ENCODE measurements at regions not wholly inside any gene's neighbourhood (a gene's known extent, or its start where the extent isn't known, plus 50 kb on each side); places are given as distances from the start of the nearest gene placed in this dataset.
A peak's percentile ranks its signal among the peaks of the same experiment; 100 is the strongest.
"Not testable (repeated sequence)": the region's sequence is repeated elsewhere in the genome, so short reads cannot be mapped to it uniquely, and the experiment has no call there.

DNA sequence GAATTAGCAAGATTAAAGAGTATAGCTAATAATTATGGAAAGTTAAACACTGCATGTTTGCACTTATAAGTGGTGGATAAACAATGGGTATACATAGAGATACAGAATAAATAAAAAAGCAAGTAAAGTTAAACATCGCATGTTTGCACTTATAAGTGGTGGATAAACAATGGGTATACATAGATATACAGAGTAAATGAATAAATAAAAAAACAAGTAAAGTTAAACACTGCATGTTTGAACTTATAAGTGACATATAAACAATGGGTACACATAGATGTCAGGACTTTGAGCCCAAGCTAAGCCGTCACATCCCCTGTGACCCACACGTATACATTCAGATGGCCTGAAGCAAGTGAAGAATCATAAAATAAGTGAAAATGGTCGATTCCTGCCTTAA, 1533.3 kb upstream of the SPRY2 start:
- DNase-seq, result no peak

DNA sequence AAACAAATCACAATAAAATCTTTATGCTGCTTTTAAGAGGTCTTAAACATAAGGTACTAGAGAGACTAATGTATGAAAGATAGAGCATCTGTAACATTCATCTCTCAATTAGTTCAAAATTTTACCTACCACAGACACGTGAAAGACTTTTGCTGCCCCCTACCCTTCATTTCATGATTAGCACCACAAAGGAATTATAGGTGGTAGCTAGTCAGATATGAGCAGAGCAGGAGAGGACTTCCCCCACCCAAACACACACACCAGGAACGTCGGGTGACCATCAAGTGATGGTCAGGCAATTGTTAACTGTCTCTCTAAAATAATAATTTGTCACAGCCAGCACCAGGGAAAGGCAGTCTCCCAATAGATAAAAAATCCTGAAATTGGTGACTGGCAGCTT, 1531.7 kb upstream of the SPRY2 start:
- DNase-seq, result peak in 1 of 58 donors; percentile 0

DNA sequence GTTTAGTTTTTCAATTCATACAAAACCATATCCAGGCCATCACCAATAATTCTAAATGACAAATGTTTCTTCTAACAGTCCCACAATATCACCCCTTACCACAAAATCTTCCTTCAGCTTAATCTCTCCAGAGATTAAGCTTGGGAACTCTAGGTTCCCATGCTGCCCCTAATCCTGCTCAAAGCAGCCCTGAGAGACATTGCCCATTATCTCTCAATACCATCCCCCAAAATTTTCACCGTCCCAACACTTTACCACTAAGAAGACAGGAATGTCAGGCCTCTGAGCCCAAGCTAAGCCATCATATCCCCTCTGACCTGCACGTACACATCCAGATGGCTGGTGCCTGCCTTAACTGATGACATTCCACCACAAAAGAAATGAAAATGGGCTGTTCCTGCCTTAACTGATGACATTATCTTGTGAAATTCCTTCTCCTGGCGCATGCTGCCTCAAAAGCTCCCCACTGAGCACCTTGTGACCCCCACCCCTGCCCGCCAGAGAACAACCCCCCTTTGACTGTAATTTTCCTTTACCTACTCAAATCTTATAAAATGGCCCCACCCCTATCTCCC, 1530.9 kb upstream of the SPRY2 start:
- not testable (repeated sequence) for DNase-seq

DNA sequence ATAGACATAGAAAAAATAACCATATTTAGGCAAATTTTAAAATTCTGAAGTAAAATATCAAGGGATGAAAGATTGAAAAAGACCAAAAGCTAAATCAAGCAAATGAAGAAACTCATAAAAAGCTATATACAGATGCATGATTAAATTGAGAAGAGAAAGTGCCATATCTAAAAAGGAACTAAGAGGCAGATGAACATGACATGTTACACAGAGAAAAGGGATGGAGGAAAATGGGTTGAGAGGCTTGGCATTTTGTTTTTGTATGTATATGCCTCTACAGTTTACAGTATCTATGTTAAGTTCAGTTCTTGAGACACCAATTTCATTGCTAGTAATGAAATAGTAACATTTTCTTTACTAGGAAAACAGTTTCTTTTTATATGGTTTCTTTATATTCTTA, 1507.4 kb upstream of the SPRY2 start:
- no peak for DNase-seq

DNA sequence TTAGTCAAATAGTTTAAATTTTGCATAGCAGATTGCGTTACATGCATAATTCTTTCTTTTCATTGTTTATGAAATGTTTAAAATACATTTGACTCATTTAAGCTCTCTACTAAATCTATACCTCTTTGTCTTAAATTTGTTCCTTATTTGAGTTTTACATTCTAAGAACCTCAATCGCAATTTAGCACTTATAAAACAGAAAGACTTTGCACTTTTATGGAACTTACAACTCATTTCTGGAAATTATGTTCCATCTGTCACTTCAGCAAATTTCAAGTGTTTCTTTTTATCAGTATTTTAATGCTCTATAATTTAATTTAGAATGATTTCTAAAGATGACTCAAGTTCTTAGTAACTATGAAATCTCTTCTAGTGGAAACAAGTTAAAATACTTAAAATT, 1505.8 kb upstream of the SPRY2 start:
- no peak for DNase-seq

DNA sequence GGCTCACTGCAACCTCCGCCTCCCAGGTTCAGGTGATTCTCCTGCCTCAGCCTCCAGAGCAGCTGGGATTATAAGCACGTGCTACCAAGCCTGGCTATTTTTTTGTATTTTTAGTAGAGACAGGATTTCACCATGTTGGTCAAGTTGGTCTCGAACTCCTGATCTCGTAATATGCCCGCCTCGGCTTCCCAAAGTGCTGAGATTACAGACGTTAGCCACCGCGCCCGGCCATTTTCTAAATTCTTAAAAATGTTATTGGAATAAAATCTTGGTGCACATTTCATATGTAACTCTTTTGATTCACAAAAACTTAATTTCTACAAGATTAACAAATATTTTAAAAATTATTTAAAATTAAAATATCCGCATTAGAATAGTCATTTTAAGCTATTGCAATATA, 1480.3 kb upstream of the SPRY2 start:
- DNase-seq, result no peak

DNA sequence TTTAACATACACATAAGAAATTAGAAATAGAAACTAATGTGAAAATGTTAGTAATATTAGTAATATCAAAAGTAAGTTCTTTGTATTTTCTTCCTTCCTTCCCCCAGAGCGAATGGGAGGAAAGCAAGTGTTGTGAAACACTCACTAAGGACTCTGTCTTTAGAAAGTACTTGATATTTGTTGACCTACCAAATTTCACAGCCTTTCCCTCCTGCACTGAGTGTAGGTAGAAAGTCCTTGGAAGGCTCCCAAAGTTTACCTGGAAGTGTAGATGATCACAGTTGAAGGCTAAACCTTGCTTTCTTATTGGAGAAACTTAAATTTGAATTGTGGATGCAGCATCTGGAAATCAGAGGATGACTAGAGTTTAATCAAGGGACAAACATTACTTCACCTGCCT, 1459.5 kb upstream of the SPRY2 start:
- no peak for DNase-seq

DNA sequence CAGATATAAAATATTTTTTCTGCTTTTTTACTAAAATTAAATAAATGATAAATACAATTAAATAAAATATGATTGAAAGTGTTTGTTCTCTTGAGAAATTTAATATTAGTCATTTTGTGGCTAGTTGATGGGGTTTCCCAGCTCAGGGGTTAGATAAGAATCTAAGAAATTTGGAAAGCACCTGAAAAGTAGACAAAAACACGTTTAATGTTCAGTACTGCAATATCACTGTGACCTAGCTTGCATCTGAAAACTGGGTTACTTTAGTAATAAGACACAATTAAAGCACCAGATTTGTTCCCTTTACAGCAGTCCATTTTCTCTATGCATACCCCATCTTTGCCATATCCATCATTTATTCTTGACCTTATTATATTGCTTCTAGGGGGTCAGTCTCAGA, 1454.8 kb upstream of the SPRY2 start:
- DNase-seq, result no peak

DNA sequence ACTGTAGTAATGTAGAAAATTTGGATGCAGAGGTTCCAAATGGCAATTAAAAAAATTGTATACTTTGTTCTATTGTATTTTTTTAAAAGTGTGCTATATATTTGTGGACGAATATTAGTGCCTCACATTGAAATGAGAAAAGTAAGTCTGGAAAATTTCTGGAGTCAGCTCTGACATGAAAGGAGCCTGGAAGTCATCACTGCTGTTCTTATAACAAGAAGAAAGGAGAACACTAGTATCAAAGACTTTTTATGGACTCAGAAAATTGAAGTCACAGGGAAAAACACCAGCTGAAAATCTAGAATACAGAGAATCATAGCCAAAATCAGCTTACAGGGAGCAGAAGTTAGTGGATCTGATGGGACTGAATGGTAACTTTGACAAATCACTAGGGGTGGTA, 1450.7 kb upstream of the SPRY2 start:
- DNase-seq, result no peak

DNA sequence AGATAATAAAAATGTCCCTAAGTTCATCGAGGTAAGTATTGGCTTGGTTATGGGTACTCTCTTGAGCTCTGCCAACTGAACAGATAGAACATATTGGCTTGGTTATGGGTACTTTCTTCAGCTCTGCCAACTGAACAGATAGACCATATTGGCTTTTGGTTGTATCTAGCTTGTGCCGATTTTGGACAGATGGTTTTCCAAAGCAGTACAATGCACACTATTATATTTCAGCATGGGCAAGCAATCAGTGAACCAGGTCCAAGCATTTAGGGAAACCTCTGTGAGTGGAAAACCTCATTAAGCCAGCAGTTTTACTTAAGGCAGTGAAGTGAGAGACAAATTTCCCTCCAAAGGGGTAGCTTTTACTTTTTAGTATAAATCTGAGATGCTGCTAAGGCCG, 1440.5 kb upstream of the SPRY2 start:
- no peak for DNase-seq

DNA sequence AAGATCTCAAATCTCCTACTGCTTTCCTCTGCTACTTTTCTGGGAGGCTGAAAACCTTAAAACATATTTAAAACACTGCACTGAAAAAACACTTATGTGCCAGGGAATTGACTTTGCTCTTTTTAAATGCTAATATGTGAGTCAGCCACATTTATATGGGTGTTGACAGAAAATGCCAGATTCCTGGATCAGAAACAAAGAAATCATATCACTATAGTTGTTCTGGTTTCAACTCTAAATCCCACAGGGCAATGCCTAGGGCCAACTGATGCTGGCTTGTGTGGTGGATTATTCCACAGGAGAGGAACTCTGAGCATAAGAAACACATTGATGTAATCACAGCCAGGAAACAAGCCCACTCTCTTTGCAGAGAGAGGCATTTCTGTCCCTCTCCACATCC, 1439.0 kb upstream of the SPRY2 start:
- DNase-seq, result peak in 1 of 58 donors; percentile 0

DNA sequence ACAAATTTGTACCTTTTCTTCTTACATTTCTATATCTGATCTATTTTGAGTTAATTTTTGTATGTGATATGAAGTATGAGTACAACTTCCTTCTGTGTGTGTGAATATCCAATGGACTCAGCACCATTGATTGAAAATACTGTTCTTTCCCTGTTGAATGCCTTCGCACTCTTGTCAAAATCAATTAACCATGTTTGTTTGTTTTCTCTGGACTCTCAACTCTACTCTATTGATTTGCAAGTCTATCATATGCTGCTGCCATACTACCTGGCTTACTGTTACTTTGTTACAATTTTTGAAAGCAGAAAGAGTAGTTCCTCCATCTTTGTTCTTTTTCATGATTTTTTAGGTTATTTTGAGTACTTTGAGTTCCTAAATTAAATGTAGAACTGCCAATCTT, 1437.4 kb upstream of the SPRY2 start:
- no peak for DNase-seq

DNA sequence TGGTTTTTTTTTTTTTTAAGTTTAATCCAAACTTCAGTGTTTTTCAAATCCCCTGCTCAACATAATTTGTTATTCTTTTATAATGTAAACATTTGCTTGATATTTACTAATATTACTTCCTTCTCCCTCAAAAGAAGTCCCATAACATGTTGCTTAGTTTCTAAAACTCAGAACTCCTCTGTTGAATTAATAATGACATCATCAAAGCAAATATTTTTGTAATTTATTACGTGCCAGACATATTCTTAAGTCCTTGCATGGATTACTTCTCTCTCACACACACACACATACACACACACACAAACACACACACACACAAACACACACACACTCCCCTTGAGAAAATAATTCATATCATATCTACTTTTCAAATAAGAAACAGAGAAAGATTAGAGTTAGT, 1432.3 kb upstream of the SPRY2 start:
- DNase-seq, result no peak

DNA sequence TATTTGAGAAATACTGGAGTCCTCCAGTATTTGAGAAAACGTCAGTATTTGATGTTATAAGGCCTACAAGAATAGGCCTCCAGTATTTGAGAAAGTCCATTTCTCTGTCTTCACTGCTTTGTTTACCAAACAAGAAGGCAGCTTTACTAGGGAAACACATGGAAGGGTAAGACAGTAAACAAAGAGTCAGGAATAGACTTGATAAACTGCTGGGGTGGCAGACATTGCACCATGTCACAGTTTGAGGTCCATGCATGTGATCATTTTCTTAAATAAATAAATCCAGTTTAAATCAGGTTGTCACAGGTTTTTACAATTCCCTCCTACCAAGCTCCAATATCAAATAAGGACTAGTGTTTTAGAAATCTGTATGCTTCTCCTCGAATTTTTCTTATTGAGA, 1431.0 kb upstream of the SPRY2 start:
- DNase-seq, result no peak

DNA sequence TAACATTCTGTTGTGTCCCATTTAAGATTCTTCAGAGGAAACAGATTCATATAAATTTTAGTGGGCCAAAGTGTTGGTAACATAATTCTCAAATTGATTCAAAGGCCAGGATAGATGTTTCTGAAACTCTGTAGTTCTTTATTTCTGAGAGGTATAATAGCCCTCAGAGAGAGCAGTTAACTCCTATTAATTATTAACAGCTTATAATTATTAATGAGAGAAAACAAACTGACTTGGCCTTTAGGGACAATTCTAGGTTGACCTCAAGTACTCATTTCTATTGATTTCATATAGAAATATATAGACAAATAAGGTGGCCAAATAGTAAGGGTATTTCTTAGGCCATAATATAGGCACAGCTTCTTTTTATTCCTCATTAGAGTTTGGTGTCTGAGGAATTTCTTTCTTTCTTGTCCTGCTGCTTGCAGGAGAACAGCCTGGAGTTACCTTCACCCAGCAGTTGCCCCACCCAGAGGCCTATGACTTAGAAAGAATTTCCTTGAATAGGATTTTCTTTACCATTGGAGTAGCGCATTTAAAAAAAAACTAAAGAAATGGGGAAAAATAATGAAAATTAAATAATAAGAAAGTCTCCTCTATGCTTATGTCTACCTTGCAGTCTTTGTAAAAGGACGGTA, 1430.1 kb upstream of the SPRY2 start:
- no peak for DNase-seq

DNA sequence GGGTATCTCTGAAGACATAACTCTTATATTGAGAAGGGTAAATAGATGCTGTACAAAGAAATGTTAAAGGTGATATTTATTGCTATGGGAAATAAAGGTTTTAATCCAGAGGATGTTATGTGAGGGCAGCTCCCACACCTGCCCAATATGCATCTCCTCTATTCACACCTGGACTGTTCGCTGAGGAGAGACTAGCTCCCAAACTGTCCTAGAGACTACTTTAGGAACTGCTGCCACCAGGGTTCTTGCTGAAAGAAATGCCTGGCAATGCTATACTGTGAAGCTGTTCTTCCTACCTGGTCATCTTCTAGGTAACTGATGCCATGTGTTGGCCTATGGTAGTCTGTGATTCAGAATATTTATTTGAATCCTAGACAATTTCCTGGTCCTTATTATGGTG, 1421.5 kb upstream of the SPRY2 start:
- DNase-seq, result no peak

DNA sequence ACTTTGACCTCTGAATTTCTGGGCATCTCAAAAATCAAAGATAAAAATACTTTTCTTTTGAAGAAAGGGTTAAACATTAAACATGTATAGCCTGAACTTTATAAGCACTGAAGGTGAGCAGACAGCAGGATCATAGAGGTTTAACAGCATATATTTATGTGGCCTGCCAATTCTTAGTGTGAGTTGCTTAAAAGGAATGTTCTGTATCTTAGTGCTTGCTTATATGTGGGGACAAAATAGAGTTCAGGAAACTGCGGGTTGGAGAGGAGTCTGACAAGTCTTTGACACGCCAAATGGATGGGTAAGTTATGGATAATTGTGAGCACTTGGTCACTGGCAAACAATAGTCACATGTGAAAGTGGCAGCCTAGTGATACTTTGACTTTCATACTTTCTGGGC, 1419.4 kb upstream of the SPRY2 start:
- DNase-seq, result no peak

DNA sequence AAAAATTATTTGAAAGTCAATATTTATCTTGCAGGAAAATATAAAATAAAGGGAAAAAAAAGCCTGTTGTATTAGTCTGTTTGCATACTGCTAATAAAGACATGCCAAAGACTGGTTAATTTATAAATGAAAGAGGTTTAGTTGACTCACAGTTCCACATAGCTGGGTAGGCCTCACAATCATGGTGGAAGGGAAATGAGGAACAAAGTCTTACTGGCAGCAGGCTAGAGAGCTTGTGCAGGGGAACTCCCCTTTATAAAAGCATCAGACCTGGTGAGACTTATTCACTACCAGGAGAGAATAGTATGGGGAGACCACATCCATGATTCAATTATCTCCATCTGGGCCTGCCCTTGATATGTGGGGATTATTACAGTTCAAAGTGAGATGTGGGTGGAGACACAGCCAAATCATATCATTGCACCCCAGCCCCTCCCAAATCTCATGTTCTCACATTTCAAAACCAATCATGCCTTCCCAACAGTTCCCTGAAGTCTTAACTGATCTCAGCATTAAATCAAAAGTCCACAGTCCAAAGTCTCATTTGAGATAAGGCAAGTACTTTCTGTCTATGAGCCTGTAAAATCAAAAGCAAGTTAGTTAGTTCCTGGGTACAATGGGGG, 1416.5 kb upstream of the SPRY2 start:
- no peak for DNase-seq

DNA sequence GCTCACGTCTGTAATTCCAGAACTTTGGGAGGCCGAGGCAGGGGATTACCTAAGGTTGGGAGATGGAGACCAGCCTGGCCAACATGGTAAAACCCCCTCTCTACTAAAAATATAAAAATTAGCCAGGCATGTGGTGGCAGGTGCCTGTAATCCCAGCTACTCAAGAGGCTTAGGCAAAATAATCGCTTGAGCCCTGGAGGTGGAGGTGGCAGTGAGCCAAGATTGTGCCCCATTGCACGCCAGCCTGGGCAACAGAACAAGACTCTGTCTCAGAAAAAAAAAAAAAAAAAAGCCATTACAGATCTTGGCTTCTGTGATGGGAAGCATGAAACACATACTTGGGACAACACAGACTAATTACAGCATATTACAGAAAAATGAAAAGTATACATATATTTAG, 1404.5 kb upstream of the SPRY2 start:
- DNase-seq, result no peak

DNA sequence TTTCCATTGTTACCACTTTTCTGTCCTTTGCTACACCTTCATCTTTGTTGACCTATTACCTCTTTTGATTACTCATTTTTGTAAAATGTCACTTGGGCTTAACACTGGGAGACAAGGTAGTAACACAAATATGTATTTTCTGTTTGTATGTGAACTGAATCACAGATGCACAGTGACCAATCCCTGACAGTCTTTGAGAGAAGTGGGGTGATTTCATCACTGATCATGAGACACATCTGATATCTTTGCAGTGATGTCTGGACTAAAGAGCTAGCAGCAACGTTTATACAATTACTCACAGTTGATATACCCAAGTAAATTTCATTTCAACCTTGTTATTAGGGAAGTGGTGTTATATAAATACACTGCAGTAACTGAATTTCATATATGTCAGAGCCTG, 1397.4 kb upstream of the SPRY2 start:
- DNase-seq, result no peak

DNA sequence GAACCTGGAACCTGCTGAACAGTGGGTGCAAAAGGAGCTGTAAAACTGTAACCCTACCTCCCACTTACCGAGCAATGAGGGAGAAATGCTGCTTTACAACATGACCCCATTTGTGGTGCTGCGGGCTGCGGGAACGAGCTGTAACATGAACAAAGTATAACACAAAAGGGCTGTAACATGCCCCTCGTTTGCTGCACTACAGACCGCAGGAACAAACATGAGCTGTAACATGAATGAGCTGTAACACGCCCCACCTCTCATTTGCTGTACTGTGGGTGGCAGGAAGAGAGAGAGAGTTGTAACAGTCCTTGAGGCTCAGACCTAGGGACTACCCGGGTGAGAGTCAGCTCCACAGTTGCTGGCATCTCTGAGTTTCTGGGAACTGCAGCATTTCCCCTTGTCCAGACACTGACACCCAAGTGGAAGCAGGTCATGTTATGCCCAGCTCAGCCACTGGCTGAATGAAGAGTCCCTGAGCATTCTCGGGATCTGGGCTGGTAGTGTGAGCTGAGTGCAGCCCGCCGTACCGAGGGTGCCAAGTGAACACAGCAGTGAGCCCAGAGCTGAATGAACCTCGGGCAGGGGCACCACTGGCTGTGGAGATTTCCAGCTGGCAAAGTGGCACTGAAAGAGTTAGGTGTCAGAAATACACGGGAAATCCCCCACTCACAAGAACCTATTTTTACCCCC, 1385.3 kb upstream of the SPRY2 start:
- DNase-seq, result no peak

DNA sequence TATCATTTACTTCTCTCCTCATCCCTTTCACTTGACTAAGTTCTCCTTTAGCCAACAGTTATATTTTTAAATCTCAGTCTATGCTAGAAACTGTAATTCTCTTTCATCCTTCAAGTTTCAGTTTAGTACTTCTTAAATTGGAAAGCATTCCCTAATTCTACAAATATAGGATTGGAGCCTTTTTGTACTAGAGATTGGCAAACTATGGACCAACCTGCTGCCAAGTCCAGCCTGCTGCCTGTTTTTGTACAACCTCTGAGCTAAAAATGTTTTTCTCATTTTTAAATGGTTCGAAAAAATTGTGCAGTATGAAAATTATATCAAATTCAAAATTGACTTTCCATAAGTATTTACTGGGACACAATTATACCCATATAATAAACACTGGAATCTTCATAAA, 1381.5 kb upstream of the SPRY2 start:
- peak in 2 of 58 donors; percentile 0 to 2 for DNase-seq

DNA sequence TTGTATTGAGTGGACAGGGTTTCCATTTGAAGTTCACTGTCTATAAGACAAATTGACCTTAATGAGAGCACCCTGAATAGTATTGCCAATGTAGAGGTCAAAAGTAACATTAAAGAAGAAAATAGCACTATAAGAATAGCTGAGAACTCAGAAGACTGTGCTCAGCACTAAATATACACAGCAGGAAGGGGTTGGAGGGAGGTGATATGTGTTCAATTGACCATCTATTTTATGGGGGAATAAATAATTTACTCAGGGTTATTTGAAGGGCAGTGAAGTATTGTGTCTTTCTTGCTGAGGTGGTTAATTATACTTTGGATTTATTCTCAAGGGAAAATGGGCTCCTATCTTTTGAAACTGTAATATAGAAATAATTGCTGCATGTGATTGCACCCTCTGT, 1380.5 kb upstream of the SPRY2 start:
- no peak for DNase-seq

Measured in anterior cingulate cortex (tissue), 58 donors.